ENCODE measurements at regions not wholly inside any gene's neighbourhood (a gene's known extent, or its start where the extent isn't known, plus 50 kb on each side); places are given as distances from the start of the nearest gene placed in this dataset.

- TF ChIP-seq CTCF (IDR thresholded peaks at IDR 0.05) (no peak), EZH2 (IDR thresholded peaks at IDR 0.05) (no peak), EZH2phosphoT487 (IDR thresholded peaks at IDR 0.05) (no peak)
Measured at GRCh38 chr4:173704201-173704600, 174.2 kb upstream of the HAND2 start.
